ENCODE measurements at regions not wholly inside any gene's neighbourhood (a gene's known extent, or its start where the extent isn't known, plus 50 kb on each side); places are given as distances from the start of the nearest gene placed in this dataset.

DNA sequence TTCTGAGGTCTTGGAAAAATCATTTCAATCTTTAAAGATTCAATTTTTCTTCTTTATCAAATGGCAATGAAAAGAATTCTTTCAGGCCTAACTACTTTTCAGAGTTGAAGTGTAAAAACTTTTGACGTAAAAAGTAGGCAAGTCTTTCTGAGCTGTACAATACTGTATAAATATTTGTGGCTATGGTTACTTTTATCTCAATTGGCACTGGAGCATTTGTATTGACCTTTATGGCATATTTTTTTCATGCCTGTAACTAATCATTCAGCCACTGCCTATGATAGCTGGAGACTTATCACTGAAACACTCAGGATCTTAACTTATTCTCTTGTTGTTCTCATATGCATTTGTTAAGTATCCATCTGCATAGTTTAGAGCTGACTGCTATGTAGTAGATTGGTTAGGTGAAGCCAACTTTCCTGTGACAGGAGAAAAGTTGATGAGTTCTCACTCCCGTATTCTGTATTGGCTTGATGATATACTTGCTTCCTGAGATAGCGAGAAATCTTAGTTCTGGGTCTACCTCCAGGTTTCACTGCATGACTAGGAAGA lies 290.4 kb upstream of the TBL1XR1 start (continued):
- TF ChIP-seq, protein P1, sequence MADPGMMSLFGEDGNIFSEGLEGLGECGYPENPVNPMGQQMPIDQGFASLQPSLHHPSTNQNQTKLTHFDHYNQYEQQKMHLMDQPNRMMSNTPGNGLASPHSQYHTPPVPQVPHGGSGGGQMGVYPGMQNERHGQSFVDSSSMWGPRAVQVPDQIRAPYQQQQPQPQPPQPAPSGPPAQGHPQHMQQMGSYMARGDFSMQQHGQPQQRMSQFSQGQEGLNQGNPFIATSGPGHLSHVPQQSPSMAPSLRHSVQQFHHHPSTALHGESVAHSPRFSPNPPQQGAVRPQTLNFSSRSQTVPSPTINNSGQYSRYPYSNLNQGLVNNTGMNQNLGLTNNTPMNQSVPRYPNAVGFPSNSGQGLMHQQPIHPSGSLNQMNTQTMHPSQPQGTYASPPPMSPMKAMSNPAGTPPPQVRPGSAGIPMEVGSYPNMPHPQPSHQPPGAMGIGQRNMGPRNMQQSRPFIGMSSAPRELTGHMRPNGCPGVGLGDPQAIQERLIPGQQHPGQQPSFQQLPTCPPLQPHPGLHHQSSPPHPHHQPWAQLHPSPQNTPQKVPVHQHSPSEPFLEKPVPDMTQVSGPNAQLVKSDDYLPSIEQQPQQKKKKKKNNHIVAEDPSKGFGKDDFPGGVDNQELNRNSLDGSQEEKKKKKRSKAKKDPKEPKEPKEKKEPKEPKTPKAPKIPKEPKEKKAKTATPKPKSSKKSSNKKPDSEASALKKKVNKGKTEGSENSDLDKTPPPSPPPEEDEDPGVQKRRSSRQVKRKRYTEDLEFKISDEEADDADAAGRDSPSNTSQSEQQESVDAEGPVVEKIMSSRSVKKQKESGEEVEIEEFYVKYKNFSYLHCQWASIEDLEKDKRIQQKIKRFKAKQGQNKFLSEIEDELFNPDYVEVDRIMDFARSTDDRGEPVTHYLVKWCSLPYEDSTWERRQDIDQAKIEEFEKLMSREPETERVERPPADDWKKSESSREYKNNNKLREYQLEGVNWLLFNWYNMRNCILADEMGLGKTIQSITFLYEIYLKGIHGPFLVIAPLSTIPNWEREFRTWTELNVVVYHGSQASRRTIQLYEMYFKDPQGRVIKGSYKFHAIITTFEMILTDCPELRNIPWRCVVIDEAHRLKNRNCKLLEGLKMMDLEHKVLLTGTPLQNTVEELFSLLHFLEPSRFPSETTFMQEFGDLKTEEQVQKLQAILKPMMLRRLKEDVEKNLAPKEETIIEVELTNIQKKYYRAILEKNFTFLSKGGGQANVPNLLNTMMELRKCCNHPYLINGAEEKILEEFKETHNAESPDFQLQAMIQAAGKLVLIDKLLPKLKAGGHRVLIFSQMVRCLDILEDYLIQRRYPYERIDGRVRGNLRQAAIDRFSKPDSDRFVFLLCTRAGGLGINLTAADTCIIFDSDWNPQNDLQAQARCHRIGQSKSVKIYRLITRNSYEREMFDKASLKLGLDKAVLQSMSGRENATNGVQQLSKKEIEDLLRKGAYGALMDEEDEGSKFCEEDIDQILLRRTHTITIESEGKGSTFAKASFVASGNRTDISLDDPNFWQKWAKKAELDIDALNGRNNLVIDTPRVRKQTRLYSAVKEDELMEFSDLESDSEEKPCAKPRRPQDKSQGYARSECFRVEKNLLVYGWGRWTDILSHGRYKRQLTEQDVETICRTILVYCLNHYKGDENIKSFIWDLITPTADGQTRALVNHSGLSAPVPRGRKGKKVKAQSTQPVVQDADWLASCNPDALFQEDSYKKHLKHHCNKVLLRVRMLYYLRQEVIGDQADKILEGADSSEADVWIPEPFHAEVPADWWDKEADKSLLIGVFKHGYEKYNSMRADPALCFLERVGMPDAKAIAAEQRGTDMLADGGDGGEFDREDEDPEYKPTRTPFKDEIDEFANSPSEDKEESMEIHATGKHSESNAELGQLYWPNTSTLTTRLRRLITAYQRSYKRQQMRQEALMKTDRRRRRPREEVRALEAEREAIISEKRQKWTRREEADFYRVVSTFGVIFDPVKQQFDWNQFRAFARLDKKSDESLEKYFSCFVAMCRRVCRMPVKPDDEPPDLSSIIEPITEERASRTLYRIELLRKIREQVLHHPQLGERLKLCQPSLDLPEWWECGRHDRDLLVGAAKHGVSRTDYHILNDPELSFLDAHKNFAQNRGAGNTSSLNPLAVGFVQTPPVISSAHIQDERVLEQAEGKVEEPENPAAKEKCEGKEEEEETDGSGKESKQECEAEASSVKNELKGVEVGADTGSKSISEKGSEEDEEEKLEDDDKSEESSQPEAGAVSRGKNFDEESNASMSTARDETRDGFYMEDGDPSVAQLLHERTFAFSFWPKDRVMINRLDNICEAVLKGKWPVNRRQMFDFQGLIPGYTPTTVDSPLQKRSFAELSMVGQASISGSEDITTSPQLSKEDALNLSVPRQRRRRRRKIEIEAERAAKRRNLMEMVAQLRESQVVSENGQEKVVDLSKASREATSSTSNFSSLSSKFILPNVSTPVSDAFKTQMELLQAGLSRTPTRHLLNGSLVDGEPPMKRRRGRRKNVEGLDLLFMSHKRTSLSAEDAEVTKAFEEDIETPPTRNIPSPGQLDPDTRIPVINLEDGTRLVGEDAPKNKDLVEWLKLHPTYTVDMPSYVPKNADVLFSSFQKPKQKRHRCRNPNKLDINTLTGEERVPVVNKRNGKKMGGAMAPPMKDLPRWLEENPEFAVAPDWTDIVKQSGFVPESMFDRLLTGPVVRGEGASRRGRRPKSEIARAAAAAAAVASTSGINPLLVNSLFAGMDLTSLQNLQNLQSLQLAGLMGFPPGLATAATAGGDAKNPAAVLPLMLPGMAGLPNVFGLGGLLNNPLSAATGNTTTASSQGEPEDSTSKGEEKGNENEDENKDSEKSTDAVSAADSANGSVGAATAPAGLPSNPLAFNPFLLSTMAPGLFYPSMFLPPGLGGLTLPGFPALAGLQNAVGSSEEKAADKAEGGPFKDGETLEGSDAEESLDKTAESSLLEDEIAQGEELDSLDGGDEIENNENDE (IDR thresholded peaks at IDR 0.05; ENCODE audit: insufficient replicate concordance, low read length), result no peak
- no peak for TF ChIP-seq YY1 (IDR thresholded peaks at IDR 0.05; ENCODE audit: low read depth, low read length)
- no peak for TF ChIP-seq GABPA (IDR thresholded peaks at IDR 0.05; ENCODE audit: borderline replicate concordance, insufficient read depth, low read length)
- TF ChIP-seq RAD21 (IDR thresholded peaks at IDR 0.05 in 1 of 2, conservative IDR thresholded peaks at IDR 0.05 in 1 of 2; ENCODE audit: low read depth in 2 of 2, low read length in 2 of 2), result no peak
- TF ChIP-seq KDM1A (IDR thresholded peaks at IDR 0.05; ENCODE audit: borderline replicate concordance, low read length), result no peak
- no peak for TF ChIP-seq ASH2L (IDR thresholded peaks at IDR 0.05; ENCODE audit: low read length)
- no peak for TF ChIP-seq RXRA (IDR thresholded peaks at IDR 0.05; ENCODE audit: insufficient read depth, low read depth, low read length)
- no peak for TF ChIP-seq FOSL1 (IDR thresholded peaks at IDR 0.05; ENCODE audit: insufficient read depth, low read depth, low read length)
- TF ChIP-seq POLR2A (IDR thresholded peaks at IDR 0.05; ENCODE audit: control extremely low read depth in 1 of 2, low read depth in 2 of 2, low read length in 2 of 2), result no peak
- no peak for TF ChIP-seq CEBPB (IDR thresholded peaks at IDR 0.05; ENCODE audit: low read depth, low read length)
- TF ChIP-seq POLR2AphosphoS5 (IDR thresholded peaks at IDR 0.05; ENCODE audit: low read depth, low read length), result no peak
- no peak for TF ChIP-seq KDM4A (IDR thresholded peaks at IDR 0.05; ENCODE audit: low read depth, low read length, severe bottlenecking)
